DOHH2 (cell line): ENCODE measurements at regions not wholly inside any gene's neighbourhood (a gene's known extent, or its start where the extent isn't known, plus 50 kb on each side); places are given as distances from the start of the nearest gene placed in this dataset.

Experiments used
- EZH2phosphoT487 ChIP-seq: fragments of 200-600 bp; sonication (generic); IDR thresholded peaks from 2 replicates; pipeline ENCODE4 v1.6.1; 2017; ENCODE audit warnings: borderline replicate concordance, mild to moderate bottlenecking, antibody characterized with exemption, low read length, moderate library complexity, mixed read lengths
- TF ChIP-seq, protein P1 (sequence below): fragments of 200-600 bp; sonication (generic); IDR thresholded peaks from one replicate; pipeline ENCODE4 v1.5.1; 2014; ENCODE audit warnings: antibody characterized with exemption, mild to moderate bottlenecking, low read depth, low read length; ENCODE audit not compliant: poor library complexity, severe bottlenecking

DNA sequence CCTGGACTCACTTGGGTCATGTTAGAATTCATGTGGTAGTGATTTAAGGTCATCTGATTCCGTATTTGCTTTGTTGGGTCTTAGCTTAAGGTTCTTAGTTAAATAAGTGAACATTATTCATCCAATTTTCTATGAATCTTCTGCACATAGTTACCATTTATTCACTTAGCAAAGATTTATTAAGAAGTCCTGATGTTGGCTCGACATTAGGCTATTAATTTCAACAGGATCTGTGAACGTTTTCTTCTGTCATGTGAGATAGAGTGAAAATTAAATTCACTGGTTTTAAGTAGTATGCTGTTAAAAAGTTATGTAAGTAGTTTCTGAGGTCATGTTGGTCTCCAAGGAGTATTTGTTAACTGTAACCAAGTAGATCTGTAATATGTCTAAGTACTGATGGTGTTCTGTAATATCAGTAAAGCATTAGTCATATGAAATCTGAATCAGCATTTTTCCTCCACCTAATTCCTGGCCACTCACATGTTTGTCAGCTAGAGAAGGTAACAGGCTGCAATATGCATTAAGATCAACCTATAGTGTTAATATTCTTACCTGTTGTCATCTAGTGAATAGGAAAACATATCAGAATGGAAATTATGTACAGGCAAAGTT, 155.6 kb downstream of the PCDH7 start:
- no peak for TF ChIP-seq EZH2phosphoT487
- TF ChIP-seq, protein P1, sequence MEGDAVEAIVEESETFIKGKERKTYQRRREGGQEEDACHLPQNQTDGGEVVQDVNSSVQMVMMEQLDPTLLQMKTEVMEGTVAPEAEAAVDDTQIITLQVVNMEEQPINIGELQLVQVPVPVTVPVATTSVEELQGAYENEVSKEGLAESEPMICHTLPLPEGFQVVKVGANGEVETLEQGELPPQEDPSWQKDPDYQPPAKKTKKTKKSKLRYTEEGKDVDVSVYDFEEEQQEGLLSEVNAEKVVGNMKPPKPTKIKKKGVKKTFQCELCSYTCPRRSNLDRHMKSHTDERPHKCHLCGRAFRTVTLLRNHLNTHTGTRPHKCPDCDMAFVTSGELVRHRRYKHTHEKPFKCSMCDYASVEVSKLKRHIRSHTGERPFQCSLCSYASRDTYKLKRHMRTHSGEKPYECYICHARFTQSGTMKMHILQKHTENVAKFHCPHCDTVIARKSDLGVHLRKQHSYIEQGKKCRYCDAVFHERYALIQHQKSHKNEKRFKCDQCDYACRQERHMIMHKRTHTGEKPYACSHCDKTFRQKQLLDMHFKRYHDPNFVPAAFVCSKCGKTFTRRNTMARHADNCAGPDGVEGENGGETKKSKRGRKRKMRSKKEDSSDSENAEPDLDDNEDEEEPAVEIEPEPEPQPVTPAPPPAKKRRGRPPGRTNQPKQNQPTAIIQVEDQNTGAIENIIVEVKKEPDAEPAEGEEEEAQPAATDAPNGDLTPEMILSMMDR = no peak
